Sigmoid colon (tissue), 6 donors: ENCODE measurements at regions not wholly inside any gene's neighbourhood (a gene's known extent, or its start where the extent isn't known, plus 50 kb on each side); places are given as distances from the start of the nearest gene placed in this dataset.

Experiments
- DNase-seq: peaks from one replicate; pipeline ENCODE4 v3.0.0-alpha.2; 2019
- H3K27ac ChIP-seq, 4 donors: fragments of 200-600 bp; sonication (generic); one replicate each; pipeline ENCODE4 v1.5.1; 2016 to 2019; ENCODE audit warnings: mild to moderate bottlenecking in 1 of 4
- H3K27me3 ChIP-seq, 3 donors: fragments of 200-600 bp; sonication (generic); one replicate each; pipeline ENCODE4 v1.5.1; 2019; ENCODE audit warnings: mild to moderate bottlenecking in 1 of 3
- H3K36me3 ChIP-seq, 4 donors: fragments of 200-600 bp; sonication (generic); one replicate each; pipeline ENCODE4 v1.5.1; 2016 to 2019
- H3K4me1 ChIP-seq, 4 donors: fragments of 200-600 bp; sonication (generic); one replicate each; pipeline ENCODE4 v1.5.1; 2017 to 2019
- H3K4me3 ChIP-seq, 4 donors: fragments of 200-600 bp; sonication (generic); one replicate each; pipeline ENCODE4 v1.5.1; 2017 to 2019; ENCODE audit warnings: mild to moderate bottlenecking in 2 of 4, moderate library complexity in 1 of 4
- H3K9me3 ChIP-seq, 4 donors: fragments of 200-600 bp in 3 of 4; sonication (generic) in 3 of 4; one replicate each; pipeline versions ENCODE4 v1.5.1 to v1.6.1; 2013 to 2019
- EP300 ChIP-seq, 4 donors: sonication (generic); formaldehyde crosslinking; IDR thresholded peaks; one replicate each; pipeline ENCODE4 v1.6.1; 2017; ENCODE audit warnings: antibody characterized with exemption in 4 of 4
- POLR2A ChIP-seq, 2 donors: fragments of 450-650 bp; IDR thresholded peaks; one replicate each; pipeline ENCODE4 v1.6.1; 2016; ENCODE audit warnings: antibody characterized with exemption in 2 of 2, mild to moderate bottlenecking in 2 of 2, moderate library complexity in 2 of 2
- POLR2AphosphoS5 ChIP-seq, 4 donors: sonication (generic); formaldehyde crosslinking; IDR thresholded peaks; one replicate each; pipeline ENCODE4 v1.6.1; 2017; ENCODE audit warnings: antibody characterized with exemption in 4 of 4
- WGBS, 2 donors: extraction: QIAGEN DNeasy Blood & Tissue Kit; methylation state at CpG; one replicate each; pipeline ENCODE4 v1.1.7; 2013; 5-methylcytosine and 5-hydroxymethylcytosine counted together
- intact Hi-C: fragments of 100-400 bp; cut with DNase I; formaldehyde crosslinking; loops from one replicate; pipeline ENCODE4 v1.15.1; 2023
- TF ChIP-seq, protein P1 (sequence below), 4 experiments: fragments of 450-650 bp in 3 of 4; fragments of 200-600 bp in 1 of 4; IDR thresholded peaks; one replicate each; pipeline ENCODE4 v1.5.1; 2016 to 2019; ENCODE audit warnings: antibody characterized with exemption in 4 of 4, mild to moderate bottlenecking in 3 of 4, moderate library complexity in 2 of 4
- donor health status: healthy with polysubstance abuse.
- donor health status: healthy.

GRCh38 chr11:92168936-92169335 lies 55.7 kb upstream of the FAT3 start:
- TF ChIP-seq POLR2AphosphoS5 (IDR thresholded peaks at IDR 0.05) (no peak), POLR2A (IDR thresholded peaks at IDR 0.05) (no peak), EP300 (IDR thresholded peaks at IDR 0.05) (no peak)
- TF ChIP-seq, protein P1, sequence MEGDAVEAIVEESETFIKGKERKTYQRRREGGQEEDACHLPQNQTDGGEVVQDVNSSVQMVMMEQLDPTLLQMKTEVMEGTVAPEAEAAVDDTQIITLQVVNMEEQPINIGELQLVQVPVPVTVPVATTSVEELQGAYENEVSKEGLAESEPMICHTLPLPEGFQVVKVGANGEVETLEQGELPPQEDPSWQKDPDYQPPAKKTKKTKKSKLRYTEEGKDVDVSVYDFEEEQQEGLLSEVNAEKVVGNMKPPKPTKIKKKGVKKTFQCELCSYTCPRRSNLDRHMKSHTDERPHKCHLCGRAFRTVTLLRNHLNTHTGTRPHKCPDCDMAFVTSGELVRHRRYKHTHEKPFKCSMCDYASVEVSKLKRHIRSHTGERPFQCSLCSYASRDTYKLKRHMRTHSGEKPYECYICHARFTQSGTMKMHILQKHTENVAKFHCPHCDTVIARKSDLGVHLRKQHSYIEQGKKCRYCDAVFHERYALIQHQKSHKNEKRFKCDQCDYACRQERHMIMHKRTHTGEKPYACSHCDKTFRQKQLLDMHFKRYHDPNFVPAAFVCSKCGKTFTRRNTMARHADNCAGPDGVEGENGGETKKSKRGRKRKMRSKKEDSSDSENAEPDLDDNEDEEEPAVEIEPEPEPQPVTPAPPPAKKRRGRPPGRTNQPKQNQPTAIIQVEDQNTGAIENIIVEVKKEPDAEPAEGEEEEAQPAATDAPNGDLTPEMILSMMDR (IDR thresholded peaks at IDR 0.05), result no peak
- Histone ChIP-seq H3K4me3 (no peak overlapping the region), H3K4me1 (no peaks in the 10 kb centered on the region), H3K27ac (no peak overlapping the region), H3K27me3 (no peaks in the 10 kb centered on the region), H3K9me3 (no peaks in the 10 kb centered on the region), H3K36me3 (no peaks in the 10 kb centered on the region)
- 79 to 83% methylated on average over 1 of the region's 1 CpG for WGBS, 2 donors
- no peak for DNase-seq
- intact Hi-C loops, result no loop called here

GRCh38 chr11:92167571-92167970 lies 57.0 kb upstream of the FAT3 start:
- 86 to 88% methylated on average over 4 of the region's 4 CpGs for WGBS, 2 donors
- Histone ChIP-seq H3K9me3 (no peaks in the 10 kb centered on the region), H3K36me3 (no peaks in the 10 kb centered on the region), H3K27ac (no peak overlapping the region), H3K4me3 (no peak overlapping the region), H3K27me3 (no peaks in the 10 kb centered on the region), H3K4me1 (no peaks in the 10 kb centered on the region)
- intact Hi-C loops, result no loop called here
- no peak for DNase-seq
- TF ChIP-seq POLR2A (IDR thresholded peaks at IDR 0.05) (no peak), EP300 (IDR thresholded peaks at IDR 0.05) (no peak), POLR2AphosphoS5 (IDR thresholded peaks at IDR 0.05) (no peak)
- TF ChIP-seq, protein P1 (IDR thresholded peaks at IDR 0.05), result no peak

GRCh38 chr11:92166335-92166734 lies 58.3 kb upstream of the FAT3 start:
- no peak for TF ChIP-seq POLR2AphosphoS5 (IDR thresholded peaks at IDR 0.05)
- WGBS, 2 donors, result 83 to 84% methylated on average over 3 of the region's 3 CpGs
- no peaks in the 10 kb centered on the region for H3K27me3 ChIP-seq
- H3K9me3 ChIP-seq, result no peaks in the 10 kb centered on the region
- no peak overlapping the region for H3K27ac ChIP-seq
- no peaks in the 10 kb centered on the region for H3K4me1 ChIP-seq
- no peak overlapping the region for H3K4me3 ChIP-seq
- DNase-seq, result no peak
- H3K36me3 ChIP-seq, result no peaks in the 10 kb centered on the region
- intact Hi-C loops, result no loop called here

GRCh38 chr11:92163879-92164278 lies 60.7 kb upstream of the FAT3 start:
- no peak for DNase-seq
- H3K27me3 ChIP-seq, result no peaks in the 10 kb centered on the region
- intact Hi-C loops, result no loop called here
- TF ChIP-seq POLR2A (IDR thresholded peaks at IDR 0.05) (no peak), EP300 (IDR thresholded peaks at IDR 0.05) (no peak), POLR2AphosphoS5 (IDR thresholded peaks at IDR 0.05) (no peak)
- TF ChIP-seq, protein P1 (IDR thresholded peaks at IDR 0.05), result no peak
- no peak overlapping the region for H3K27ac ChIP-seq
- H3K36me3 ChIP-seq, result no peaks in the 10 kb centered on the region
- H3K9me3 ChIP-seq, result no peaks in the 10 kb centered on the region
- H3K4me3 ChIP-seq, result no peak overlapping the region
- no peaks in the 10 kb centered on the region for H3K4me1 ChIP-seq
- WGBS, 2 donors, result 88 to 97% methylated on average over 1 of the region's 1 CpG

- TF ChIP-seq POLR2AphosphoS5 (IDR thresholded peaks at IDR 0.05), result no peak
- TF ChIP-seq EP300 (IDR thresholded peaks at IDR 0.05), result no peak
- no peak for TF ChIP-seq POLR2A (IDR thresholded peaks at IDR 0.05)
- TF ChIP-seq, protein P1 (IDR thresholded peaks at IDR 0.05), result no peak
- no peak for DNase-seq
- 58 to 89% methylated on average over 2 of the region's 2 CpGs for WGBS, 2 donors
These were observed 61.8 kb upstream of the FAT3 start for GRCh38 chr11:92162776-92163175.

More at GRCh38 chr11:92162776-92163175, 61.8 kb upstream of the FAT3 start:
- intact Hi-C loops, result no loop called here
- H3K4me3 ChIP-seq, result no peak overlapping the region
- no peaks in the 10 kb centered on the region for H3K4me1 ChIP-seq
- H3K36me3 ChIP-seq, result no peaks in the 10 kb centered on the region
- H3K9me3 ChIP-seq, result no peaks in the 10 kb centered on the region
- H3K27ac ChIP-seq, result no peak overlapping the region
- H3K27me3 ChIP-seq, result no peaks in the 10 kb centered on the region
